A549 (cell line): ENCODE measurements at regions not wholly inside any gene's neighbourhood (a gene's known extent, or its start where the extent isn't known, plus 50 kb on each side); places are given as distances from the start of the nearest gene placed in this dataset.

Source experiments
- ATAC-seq, 2 experiments: fragments of 200-7000 bp in 1 of 2; fragments of >200 bp in 1 of 2; cut with Nextera tagmentation in 1 of 2; cut with Tn5 transposase in 1 of 2; 3 replicates each; pipeline versions ENCODE4 v1.8.0 to v1.9.1; 2018 to 2020; ENCODE audit warnings: mild to moderate bottlenecking in 1 of 2, moderate library complexity in 1 of 2
- CTCF ChIA-PET: fragments of 300-600 bp; sonication (Branson Sonifier 250); formaldehyde crosslinking; extraction: SDS; loops from one replicate; lab custom pipeline; 2021; ENCODE audit warnings: antibody characterized with exemption, inconsistent platforms; lab: Yijun Ruan, JAX
- POLR2A ChIA-PET: fragments of 350-600 bp; formaldehyde crosslinking; extraction: SDS; loops from one replicate; lab custom pipeline; 2021; ENCODE audit warnings: antibody characterized with exemption, inconsistent platforms; lab: Yijun Ruan, JAX
- DNase-seq, 2 experiments: peaks; one replicate each; pipeline versions ENCODE4 v3.0.0 to v3.0.0-alpha.2; 2011 to 2016; ENCODE audit warnings: low read depth in 1 of 2, low spot score in 1 of 2
- FAIRE-seq: peaks from 2 replicates; lab custom pipeline; 2011; peaks lifted over from hg19 to GRCh38; lab: Jason Lieb, UNC
- H3K27ac ChIP-seq, 2 experiments: fragments of >200 bp; sonication (Bioruptor Twin); formaldehyde crosslinking; 3 replicates each; pipeline ENCODE4 v1.5.1; 2016 to 2017
- H3K4me1 ChIP-seq: fragments of >200 bp; sonication (Bioruptor Twin); formaldehyde crosslinking; 3 replicates; pipeline ENCODE4 v1.6.1; 2016
- H3K4me2 ChIP-seq: fragments of >200 bp; sonication (Bioruptor Twin); formaldehyde crosslinking; 3 replicates; pipeline ENCODE4 v1.6.1; 2016
- H3K4me3 ChIP-seq: fragments of >200 bp; sonication (Bioruptor Twin); formaldehyde crosslinking; 3 replicates; pipeline ENCODE4 v1.5.1; 2016
- H3K9me3 ChIP-seq: fragments of >200 bp; sonication (Bioruptor Twin); formaldehyde crosslinking; 3 replicates; pipeline ENCODE4 v1.6.1; 2016
- CBX8 ChIP-seq: fragments of 200-600 bp; sonication (generic); IDR thresholded peaks from 2 replicates; pipeline ENCODE4 v1.6.1; 2016
- CHD2 ChIP-seq: fragments of 150-350 bp; IDR thresholded peaks from 2 replicates; pipeline ENCODE4 v1.6.1; 2014; ENCODE audit warnings: low read length; ENCODE audit not compliant: partially characterized antibody
- EHMT2 ChIP-seq: fragments of 200-600 bp; sonication (generic); IDR thresholded peaks from 2 replicates; pipeline ENCODE4 v1.6.1; 2016; ENCODE audit warnings: antibody characterized with exemption, low read depth, mild to moderate bottlenecking, moderate library complexity
- FOSB ChIP-seq: fragments of 250-450 bp; sonication (Bioruptor Pico); IDR thresholded peaks from 2 replicates; pipeline ENCODE4 v1.5.0; 2020; ENCODE audit warnings: mild to moderate bottlenecking, moderate library complexity
- GATA3 ChIP-seq: IDR thresholded peaks from 2 replicates; pipeline ENCODE4 v1.6.1; 2012; ENCODE audit warnings: borderline replicate concordance
- HOXB5 ChIP-seq: fragments of 250-450 bp; sonication (Bioruptor Pico); IDR thresholded peaks from 2 replicates; pipeline ENCODE4 v1.5.0; 2020; ENCODE audit warnings: mild to moderate bottlenecking, moderate library complexity
- NPAS2 ChIP-seq: fragments of 250-450 bp; sonication (Bioruptor Pico); IDR thresholded peaks from 2 replicates; pipeline ENCODE4 v1.8.0; 2022; ENCODE audit warnings: mild to moderate bottlenecking, moderate library complexity, borderline replicate concordance
- NR3C1 ChIP-seq: fragments of >200 bp; sonication (Bioruptor Twin); formaldehyde crosslinking; IDR thresholded peaks from 3 replicates; pipeline ENCODE4 v1.6.1; 2017
- PHF8 ChIP-seq: fragments of 200-600 bp; sonication (generic); IDR thresholded peaks from 2 replicates; pipeline ENCODE4 v1.6.1; 2016; ENCODE audit warnings: low read depth, mild to moderate bottlenecking, antibody characterized with exemption, moderate library complexity, borderline replicate concordance
- RAD21 ChIP-seq, 2 experiments: fragments of >200 bp in 1 of 2; sonication (Bioruptor Twin) in 1 of 2; formaldehyde crosslinking in 1 of 2; IDR thresholded peaks in 1 of 2; conservative IDR thresholded peaks in 1 of 2; 2 replicates in 1 of 2; 3 replicates in 1 of 2; pipeline ENCODE4 v1.6.1; 2012 to 2018; ENCODE audit warnings: inconsistent platforms in 1 of 2
- SMC3 ChIP-seq: fragments of >200 bp; sonication (Bioruptor Twin); formaldehyde crosslinking; IDR thresholded peaks from 3 replicates; pipeline ENCODE4 v1.6.1; 2018; ENCODE audit warnings: inconsistent platforms
- ZSCAN20 ChIP-seq: fragments of 250-450 bp; sonication (Bioruptor Pico); IDR thresholded peaks from 2 replicates; pipeline ENCODE4 v1.8.0; 2022; ENCODE audit warnings: mild to moderate bottlenecking, moderate library complexity
- WGBS: methylation state at CpG from one replicate; pipeline ENCODE4 v1.1.6; 2017; ENCODE audit errors: missing lambda C conversion rate; 5-methylcytosine and 5-hydroxymethylcytosine counted together
- TF ChIP-seq, protein P1 (sequence below): fragments of >200 bp; sonication (Bioruptor Twin); formaldehyde crosslinking; IDR thresholded peaks from 3 replicates; pipeline ENCODE4 v1.5.1; 2016

DNA sequence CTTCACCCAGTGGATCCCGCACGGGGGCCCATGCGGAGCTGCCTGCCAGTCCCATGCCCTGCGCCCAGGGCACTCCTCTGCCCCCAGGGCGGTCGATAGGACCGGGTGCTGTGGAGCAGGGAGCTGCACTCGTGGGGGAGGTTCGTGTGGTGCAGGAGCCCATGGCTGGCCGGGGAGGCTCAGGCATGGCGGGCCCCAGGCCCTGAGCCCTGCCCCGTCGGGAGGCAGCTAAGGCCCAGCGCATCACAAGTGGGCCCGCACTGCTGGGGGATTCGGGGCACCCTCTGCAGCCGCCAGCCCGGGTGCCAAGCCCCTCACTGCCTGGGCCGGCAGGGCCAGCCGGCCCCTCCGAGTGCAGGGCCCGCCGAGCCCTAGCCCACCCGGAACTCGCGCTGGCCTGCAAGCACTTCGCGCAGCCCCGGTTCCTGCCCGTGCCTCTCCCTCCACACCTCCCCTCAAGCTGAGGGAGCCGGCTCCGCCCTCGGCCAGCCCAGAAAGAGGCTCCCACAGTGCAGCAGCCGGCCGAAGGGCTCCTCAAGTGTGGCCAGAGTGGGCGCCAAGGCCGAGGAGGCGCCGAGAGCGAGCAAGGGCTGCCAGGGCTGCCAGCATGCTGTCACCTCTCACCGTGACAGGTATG is 221.1 kb upstream of the RORB start (continued):
- no peak for TF ChIP-seq RAD21 (conservative IDR thresholded peaks at IDR 0.05 in 1 of 2, IDR thresholded peaks at IDR 0.05 in 1 of 2)
- TF ChIP-seq SMC3 = no peak
- TF ChIP-seq HOXB5 (CRISPR knock-in tag) = no peak
- TF ChIP-seq CHD2 = no peak
- TF ChIP-seq ZSCAN20 (CRISPR knock-in tag) = no peak
- no peak for TF ChIP-seq NPAS2

DNA sequence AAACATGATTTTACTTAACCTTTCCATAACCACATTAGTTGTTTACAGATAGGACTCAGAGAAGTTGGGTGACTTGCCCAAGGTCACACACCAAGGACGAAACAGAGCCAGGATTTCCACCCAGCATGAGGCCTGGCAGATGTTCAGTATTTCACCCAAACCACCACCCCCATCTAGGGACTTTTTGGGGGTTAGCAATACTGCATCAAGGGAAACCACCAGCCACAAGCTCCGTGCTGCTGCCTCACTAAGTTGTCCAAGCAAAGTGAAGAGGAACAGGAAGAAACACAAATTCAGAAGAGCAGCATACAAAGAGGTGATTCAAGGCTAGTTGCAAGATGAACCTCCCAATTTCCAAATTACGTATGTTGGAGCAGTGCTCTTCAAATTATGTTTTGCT is 219.6 kb upstream of the RORB start:
- ATAC-seq (no peak), DNase-seq (no peak), FAIRE-seq (no peak)
- Histone ChIP-seq H3K4me2 (no peak overlapping the region), H3K4me1 (no peaks in the 10 kb centered on the region), H3K27ac (no peak overlapping the region), H3K9me3 (no peaks in the 10 kb centered on the region), H3K4me3 (no peak overlapping the region)
- ChIA-PET CTCF (no interaction called here), POLR2A (no interaction called here)
- 5% methylated on average over 3 of the region's 3 CpGs for WGBS
- TF ChIP-seq PHF8 (no peak), NR3C1 (no peak), CBX8 (no peak), FOSB (CRISPR knock-in tag) (no peak)

DNA sequence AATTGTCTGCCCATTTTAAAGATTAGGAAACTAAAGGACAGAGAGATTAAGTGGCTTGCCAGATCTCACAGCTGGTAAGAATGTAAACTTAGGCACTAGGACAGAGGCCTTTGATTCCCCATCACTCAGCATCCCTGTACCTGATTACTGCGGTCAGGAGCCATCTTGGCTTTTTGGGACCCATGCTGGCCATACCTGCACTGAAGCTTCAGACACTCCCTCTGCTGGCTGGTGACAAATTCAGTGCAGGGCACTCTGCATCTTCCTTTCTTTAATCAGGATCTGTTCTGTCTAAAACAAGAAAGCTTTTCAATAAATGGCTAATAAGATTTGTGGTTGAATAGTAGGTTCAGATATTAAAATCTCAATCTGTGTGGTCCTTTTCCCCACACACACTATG is 215.5 kb upstream of the RORB start:
- peak in 1 of 2 experiments; percentile 75; a peak in 2 of 6 replicates for ATAC-seq
- no peak overlapping the region for H3K27ac ChIP-seq
- CTCF ChIA-PET = no interaction called here
- peak in 1 of 2 experiments; percentile 28 for DNase-seq
- 8% methylated on average over 1 of the region's 1 CpG for WGBS
- no peak overlapping the region for H3K4me2 ChIP-seq
- POLR2A ChIA-PET = no interaction called here
- FAIRE-seq = no peak
- no peak overlapping the region for H3K4me3 ChIP-seq
- no peaks in the 10 kb centered on the region for H3K4me1 ChIP-seq
- no peaks in the 10 kb centered on the region for H3K9me3 ChIP-seq
- TF ChIP-seq, protein P1, sequence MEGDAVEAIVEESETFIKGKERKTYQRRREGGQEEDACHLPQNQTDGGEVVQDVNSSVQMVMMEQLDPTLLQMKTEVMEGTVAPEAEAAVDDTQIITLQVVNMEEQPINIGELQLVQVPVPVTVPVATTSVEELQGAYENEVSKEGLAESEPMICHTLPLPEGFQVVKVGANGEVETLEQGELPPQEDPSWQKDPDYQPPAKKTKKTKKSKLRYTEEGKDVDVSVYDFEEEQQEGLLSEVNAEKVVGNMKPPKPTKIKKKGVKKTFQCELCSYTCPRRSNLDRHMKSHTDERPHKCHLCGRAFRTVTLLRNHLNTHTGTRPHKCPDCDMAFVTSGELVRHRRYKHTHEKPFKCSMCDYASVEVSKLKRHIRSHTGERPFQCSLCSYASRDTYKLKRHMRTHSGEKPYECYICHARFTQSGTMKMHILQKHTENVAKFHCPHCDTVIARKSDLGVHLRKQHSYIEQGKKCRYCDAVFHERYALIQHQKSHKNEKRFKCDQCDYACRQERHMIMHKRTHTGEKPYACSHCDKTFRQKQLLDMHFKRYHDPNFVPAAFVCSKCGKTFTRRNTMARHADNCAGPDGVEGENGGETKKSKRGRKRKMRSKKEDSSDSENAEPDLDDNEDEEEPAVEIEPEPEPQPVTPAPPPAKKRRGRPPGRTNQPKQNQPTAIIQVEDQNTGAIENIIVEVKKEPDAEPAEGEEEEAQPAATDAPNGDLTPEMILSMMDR = no peak; the same call in 2 of the 3 replicates
- no peak for TF ChIP-seq GATA3
- TF ChIP-seq RAD21 (conservative IDR thresholded peaks at IDR 0.05 in 1 of 2, IDR thresholded peaks at IDR 0.05 in 1 of 2) = peak in 1 of 2 experiments; percentile 32; a peak in 2 of 5 replicates
- TF ChIP-seq, all 56 proteins: peak for 1

DNA sequence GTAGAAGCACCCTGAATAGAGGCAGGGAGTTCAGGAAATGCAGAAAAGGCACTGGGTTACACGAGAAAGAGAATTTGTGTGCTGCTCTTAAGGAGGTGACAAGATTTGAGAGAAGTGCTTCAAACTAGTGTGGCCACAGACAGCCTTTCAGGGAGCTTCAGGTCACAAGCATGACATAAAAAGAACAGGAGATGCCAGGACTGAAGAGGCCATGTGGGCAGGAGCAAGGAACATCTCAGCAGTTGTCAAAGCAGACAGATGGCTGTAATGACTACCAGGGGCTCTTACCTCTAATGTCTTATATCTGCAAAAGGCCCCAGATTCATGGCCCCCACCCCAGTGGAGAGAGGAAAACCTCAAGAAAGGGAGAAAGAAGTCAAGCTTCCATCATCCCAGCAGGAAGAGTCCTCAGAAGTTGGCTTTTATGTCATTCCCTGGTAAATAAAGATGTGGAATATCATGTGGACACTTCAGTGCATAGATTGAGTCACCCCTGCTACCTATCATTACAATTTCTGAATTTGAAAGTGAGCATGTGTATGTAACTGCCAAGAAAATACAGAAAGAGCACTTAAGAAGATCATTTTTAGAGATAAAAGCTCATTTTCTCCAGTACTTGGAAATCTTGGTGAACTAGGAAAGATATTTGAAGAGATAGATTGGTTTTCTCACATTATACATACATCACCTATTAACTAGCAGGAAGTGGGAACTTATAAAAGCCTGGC is 214.4 kb upstream of the RORB start:
- 0% methylated on average over 1 of the region's 1 CpG for WGBS
- DNase-seq = no peak
- no peak overlapping the region for H3K4me2 ChIP-seq
- TF ChIP-seq FOSB (CRISPR knock-in tag) (no peak), EHMT2 (no peak)
- H3K9me3 ChIP-seq = no peaks in the 10 kb centered on the region
- H3K4me3 ChIP-seq = no peak overlapping the region
- H3K4me1 ChIP-seq = no peaks in the 10 kb centered on the region
- POLR2A ChIA-PET = no interaction called here
- CTCF ChIA-PET = interaction anchor here (0.5 kb wide), 1 partner anchor 107 kb away, joined by 3 read pairs; no protein-coding TSS in a partner anchor
- H3K27ac ChIP-seq = no peak overlapping the region
- no peak for FAIRE-seq
- ATAC-seq = no peak
